Kidney capillary endothelial cell (primary cell): ENCODE measurements at regions not wholly inside any gene's neighbourhood (a gene's known extent, or its start where the extent isn't known, plus 50 kb on each side); places are given as distances from the start of the nearest gene placed in this dataset.

ENCODE experiments used
- DNase-seq: peaks from one replicate; pipeline ENCODE4 v3.0.0-alpha.2; 2018; ENCODE audit warnings: low spot score

- no peak for DNase-seq
These were observed 220.1 kb upstream of the RPL34 start for GRCh38 chr4:108400309-108400708.

- no peak for DNase-seq
These were observed 220.6 kb upstream of the RPL34 start for GRCh38 chr4:108399610-108400265.

- DNase-seq = no peak
These were observed 221.5 kb upstream of the RPL34 start for GRCh38 chr4:108398836-108399235.

- no peak for DNase-seq
These were observed 222.1 kb upstream of the RPL34 start for GRCh38 chr4:108398316-108398715.

- DNase-seq = no peak
These were observed 222.5 kb upstream of the RPL34 start for GRCh38 chr4:108397850-108398249.

- DNase-seq = no peak
These were observed 223.4 kb upstream of the RPL34 start for GRCh38 chr4:108396900-108397497.

GRCh38 chr4:108395786-108396185 lies 224.6 kb upstream of the RPL34 start:
- no peak for DNase-seq

- DNase-seq = no peak
These were observed 225.2 kb upstream of the LEF1 start for GRCh38 chr4:108393890-108394472.

- DNase-seq = no peak
These were observed 223.1 kb upstream of the LEF1 start for GRCh38 chr4:108391701-108392455.

- no peak for DNase-seq
These were observed 216.3 kb upstream of the LEF1 start for GRCh38 chr4:108385076-108385475.

- DNase-seq = no peak
These were observed 215.8 kb upstream of the LEF1 start for GRCh38 chr4:108384544-108384943.

- DNase-seq = no peak
These were observed 214.4 kb upstream of the LEF1 start for GRCh38 chr4:108383157-108383556.

- DNase-seq = no peak
These were observed 214.0 kb upstream of the LEF1 start for GRCh38 chr4:108382751-108383150.

GRCh38 chr4:108378164-108378563 lies 209.4 kb upstream of the LEF1 start:
- no peak for DNase-seq

GRCh38 chr4:108377021-108377420 lies 208.3 kb upstream of the LEF1 start:
- no peak for DNase-seq

GRCh38 chr4:108375434-108375833 lies 206.7 kb upstream of the LEF1 start:
- no peak for DNase-seq

- no peak for DNase-seq
These were observed 203.9 kb upstream of the LEF1 start for GRCh38 chr4:108372681-108373080.

- DNase-seq = no peak
These were observed 202.6 kb upstream of the LEF1 start for GRCh38 chr4:108371282-108371681.

GRCh38 chr4:108370291-108371141 lies 201.8 kb upstream of the LEF1 start:
- no peak for DNase-seq

- DNase-seq = no peak
These were observed 200.4 kb upstream of the LEF1 start for GRCh38 chr4:108369035-108369655.

GRCh38 chr4:108367751-108368150 lies 199.0 kb upstream of the LEF1 start:
- no peak for DNase-seq

GRCh38 chr4:108366716-108367115 lies 198.0 kb upstream of the LEF1 start:
- no peak for DNase-seq
